ENCODE measurements at regions not wholly inside any gene's neighbourhood (a gene's known extent, or its start where the extent isn't known, plus 50 kb on each side); places are given as distances from the start of the nearest gene placed in this dataset.

GRCh38 chr2:2751715-2752315 is 420.7 kb upstream of the MYT1L start:
- no peak for DNase-seq

- no peak for DNase-seq
Measured at GRCh38 chr2:2750867-2751714, 420.0 kb upstream of the MYT1L start.

GRCh38 chr2:2749206-2749598 is 418.1 kb upstream of the MYT1L start:
- no peak for DNase-seq

- DNase-seq = no peak
Measured at GRCh38 chr2:2748399-2749205, 417.5 kb upstream of the MYT1L start.

GRCh38 chr2:2747797-2748301 is 416.8 kb upstream of the MYT1L start:
- DNase-seq = no peak

GRCh38 chr2:2746731-2747130 is 415.7 kb upstream of the MYT1L start:
- no peak for DNase-seq

GRCh38 chr2:2744958-2745715 is 414.1 kb upstream of the MYT1L start:
- DNase-seq = no peak

GRCh38 chr2:2744107-2744506 is 413.0 kb upstream of the MYT1L start:
- DNase-seq = no peak

GRCh38 chr2:2743164-2743571 is 412.1 kb upstream of the MYT1L start:
- DNase-seq = no peak

GRCh38 chr2:2742726-2743125 is 411.7 kb upstream of the MYT1L start:
- no peak for DNase-seq

- no peak for DNase-seq
Measured at GRCh38 chr2:2740238-2740775, 409.2 kb upstream of the MYT1L start.

- no peak for DNase-seq
Measured at GRCh38 chr2:2739231-2739795, 408.2 kb upstream of the MYT1L start.

GRCh38 chr2:2738684-2739083 is 407.6 kb upstream of the MYT1L start:
- DNase-seq = no peak

GRCh38 chr2:2738276-2738675 is 407.2 kb upstream of the MYT1L start:
- no peak for DNase-seq

- no peak for DNase-seq
Measured at GRCh38 chr2:2735041-2735440, 404.0 kb upstream of the MYT1L start.

GRCh38 chr2:2734308-2734707 is 403.2 kb upstream of the MYT1L start:
- DNase-seq = no peak

GRCh38 chr2:2733818-2734217 is 402.7 kb upstream of the MYT1L start:
- no peak for DNase-seq

GRCh38 chr2:2732331-2733119 is 401.4 kb upstream of the MYT1L start:
- no peak for DNase-seq

- DNase-seq = no peak
Measured at GRCh38 chr2:2731816-2732284, 400.8 kb upstream of the MYT1L start.

GRCh38 chr2:2731101-2731815 is 400.2 kb upstream of the MYT1L start:
- DNase-seq = no peak
